HCT116 (cell line): ENCODE measurements at regions not wholly inside any gene's neighbourhood (a gene's known extent, or its start where the extent isn't known, plus 50 kb on each side); places are given as distances from the start of the nearest gene placed in this dataset.

ENCODE experiments used
- ATAC-seq: fragments of 200-7000 bp; cut with Tn5 transposase; 2 replicates; pipeline ENCODE4 v1.9.1; 2020; ENCODE audit warnings: mild to moderate bottlenecking, moderate library complexity
- BruUV-seq: library from RNA; stranded (reverse); fragments of 400-500 nt; replicated peaks from 2 replicates; lab custom pipeline; 2021; lab: Mats Ljungman, UMichigan
- CTCF ChIA-PET: fragments of 300-600 bp; sonication (Branson Sonifier 250); formaldehyde crosslinking; loops from one replicate; lab custom pipeline; 2021; ENCODE audit warnings: antibody characterized with exemption; lab: Charles Lee
- POLR2A ChIA-PET: fragments of 300-600, 350-600 bp; sonication (Branson Sonifier 250); formaldehyde crosslinking; loops from one replicate; lab custom pipeline; 2021; ENCODE audit warnings: antibody characterized with exemption; lab: Charles Lee
- RAD21 ChIA-PET, 2 experiments: fragments of 300-600 bp; sonication (Branson Sonifier 250); formaldehyde crosslinking; loops; one replicate each; lab custom pipeline; 2023; ENCODE audit warnings: low total read pairs in 2 of 2; ENCODE audit not compliant: uncharacterized antibody in 2 of 2, unreplicated experiment in 2 of 2, low non-redundant PET in 1 of 2; lab: Charles Lee
- DNase-seq: peaks from one replicate; pipeline ENCODE4 v3.0.0-alpha.2; 2010; ENCODE audit warnings: low read depth, low spot score
- H2AFZ ChIP-seq: fragments of 200-600 bp; shearing (Covaris generic), sonication (generic); 2 replicates; pipeline ENCODE4 v1.6.1; 2017; ENCODE audit warnings: low read depth, mixed run types, mixed read lengths, antibody characterized with exemption, low read length; ENCODE audit not compliant: poor library complexity, severe bottlenecking
- H3K27ac ChIP-seq: 2 replicates; pipeline ENCODE4 v1.5.1; 2012; ENCODE audit warnings: low read depth, low read length
- H3K27me3 ChIP-seq: fragments of 200-600 bp; sonication (generic); 2 replicates; pipeline ENCODE4 v1.6.1; 2016; ENCODE audit warnings: mixed run types, low read length, mixed read lengths; ENCODE audit not compliant: insufficient read depth
- H3K36me3 ChIP-seq, 2 experiments: fragments of 200-500 bp in 1 of 2; fragments of 200-600 bp in 1 of 2; sonication (Bioruptor generic) in 1 of 2; sonication (generic) in 1 of 2; 2 replicates each; pipeline versions ENCODE4 v1.5.1 to v1.6.1; 2014 to 2016; ENCODE audit warnings: low read length in 2 of 2, inconsistent platforms in 1 of 2, mixed read lengths in 1 of 2, mixed run types in 1 of 2; ENCODE audit not compliant: insufficient read depth in 2 of 2, control insufficient read depth in 1 of 2
- H3K4me1 ChIP-seq, 2 experiments: fragments of 200-600 bp in 1 of 2; sonication (generic) in 1 of 2; 2 replicates each; pipeline versions ENCODE4 v1.5.1 to v1.6.1; 2012 to 2017; ENCODE audit warnings: low read length in 2 of 2, inconsistent platforms in 1 of 2, mild to moderate bottlenecking in 1 of 2, mixed read lengths in 1 of 2, mixed run types in 1 of 2, moderate library complexity in 1 of 2; ENCODE audit not compliant: insufficient read depth in 2 of 2, control insufficient read depth in 1 of 2
- H3K4me2 ChIP-seq: fragments of 200-600 bp; sonication (generic); 2 replicates; pipeline ENCODE4 v1.6.1; 2017; ENCODE audit warnings: mixed run types, low read length, mixed read lengths
- H3K4me3 ChIP-seq, 2 experiments: fragments of 200-600 bp in 1 of 2; sonication (generic) in 1 of 2; replicated peaks in 1 of 2; 2 replicates each; pipeline ENCODE4 v1.5.1; 2011 to 2016; ENCODE audit warnings: low read length in 2 of 2, control low read depth in 1 of 2, low read depth in 1 of 2, mild to moderate bottlenecking in 1 of 2, mixed read lengths in 1 of 2, mixed run types in 1 of 2
- H3K79me2 ChIP-seq: fragments of 200-600 bp; sonication (generic); 2 replicates; pipeline ENCODE4 v1.6.1; 2017; ENCODE audit warnings: mild to moderate bottlenecking, mixed run types, low read length, moderate library complexity, mixed read lengths; ENCODE audit not compliant: insufficient read depth
- H3K9ac ChIP-seq: fragments of 200-600 bp; sonication (generic); 2 replicates; pipeline ENCODE4 v1.6.1; 2016; ENCODE audit warnings: low read length, mixed read lengths
- H3K9me2 ChIP-seq: fragments of 200-600 bp; sonication (generic), shearing (Covaris generic); 2 replicates; pipeline ENCODE4 v1.6.1; 2017; ENCODE audit warnings: mixed run types, mild to moderate bottlenecking, moderate library complexity; ENCODE audit not compliant: insufficient read depth
- H3K9me3 ChIP-seq, 2 experiments: fragments of 200-500 bp in 1 of 2; fragments of 200-600 bp in 1 of 2; sonication (Bioruptor generic) in 1 of 2; sonication (generic) in 1 of 2; 2 replicates each; pipeline ENCODE4 v1.6.1; 2014 to 2017; ENCODE audit warnings: low read length in 2 of 2, mixed read lengths in 2 of 2, inconsistent platforms in 1 of 2, low read depth in 1 of 2, mild to moderate bottlenecking in 1 of 2, mixed run types in 1 of 2, moderate library complexity in 1 of 2; ENCODE audit not compliant: control insufficient read depth in 1 of 2, insufficient read depth in 1 of 2
- H4K20me1 ChIP-seq: fragments of 200-600 bp; sonication (generic), shearing (Covaris generic); 2 replicates; pipeline ENCODE4 v1.6.1; 2017; ENCODE audit warnings: mixed run types, mild to moderate bottlenecking, moderate library complexity; ENCODE audit not compliant: insufficient read depth
- ATF3 ChIP-seq: IDR thresholded peaks from 2 replicates; pipeline ENCODE4 v1.6.1; 2012
- CEBPB ChIP-seq: IDR thresholded peaks from 2 replicates; pipeline ENCODE4 v1.6.1; 2012; ENCODE audit warnings: low read depth
- EGR1 ChIP-seq: IDR thresholded peaks from 2 replicates; pipeline ENCODE4 v1.6.1; 2012; ENCODE audit warnings: low read depth
- ELF1 ChIP-seq: IDR thresholded peaks from 2 replicates; pipeline ENCODE4 v1.6.1; 2012; ENCODE audit warnings: low read depth, borderline replicate concordance
- EZH2 ChIP-seq: fragments of 200-600 bp; sonication (generic); IDR thresholded peaks from 2 replicates; pipeline ENCODE4 v1.6.1; 2017; ENCODE audit warnings: antibody characterized with exemption, mixed run types
- EZH2phosphoT487 ChIP-seq: fragments of 200-600 bp; IDR thresholded peaks from 2 replicates; pipeline ENCODE4 v1.6.1; 2018; ENCODE audit warnings: antibody characterized with exemption, borderline replicate concordance
- JUND ChIP-seq: IDR thresholded peaks from 2 replicates; pipeline ENCODE4 v1.6.1; 2012
- POLR2A ChIP-seq: IDR thresholded peaks from 2 replicates; pipeline ENCODE4 v1.7.0; 2011; ENCODE audit warnings: borderline replicate concordance; ENCODE audit not compliant: insufficient read depth, insufficient read length; ENCODE audit errors: extremely low read depth
- RAD21 ChIP-seq: IDR thresholded peaks from 2 replicates; pipeline ENCODE4 v1.6.1; 2012; ENCODE audit warnings: low read depth, mild to moderate bottlenecking
- SIN3A ChIP-seq: IDR thresholded peaks from 2 replicates; pipeline ENCODE4 v1.6.1; 2012; ENCODE audit warnings: low read depth
- SP1 ChIP-seq: IDR thresholded peaks from 2 replicates; pipeline ENCODE4 v1.6.1; 2012; ENCODE audit warnings: low read depth
- SRF ChIP-seq: IDR thresholded peaks from 2 replicates; pipeline ENCODE4 v1.6.1; 2012; ENCODE audit warnings: low read depth
- TCF7L2 ChIP-seq: IDR thresholded peaks from 2 replicates; pipeline ENCODE4 v1.7.0; 2011; ENCODE audit warnings: borderline replicate concordance, inconsistent platforms; ENCODE audit not compliant: insufficient read depth, insufficient read length; ENCODE audit errors: extremely low read depth
- ZFX ChIP-seq: fragments of 450-650 bp; IDR thresholded peaks from 2 replicates; pipeline ENCODE4 v1.6.1; 2017
- ZNF274 ChIP-seq: fragments of 200-500 bp; sonication (Bioruptor generic); IDR thresholded peaks from 2 replicates; pipeline ENCODE4 v1.6.1; 2014; ENCODE audit warnings: mild to moderate bottlenecking, low read depth, low read length, inconsistent platforms
- intact Hi-C: fragments of 100-400 bp; cut with micrococcal nuclease; formaldehyde crosslinking; loops from 2 replicates; pipeline ENCODE4 v1.10.0; 2022
- TF ChIP-seq, protein P1 (sequence below): IDR thresholded peaks from 2 replicates; pipeline ENCODE4 v1.6.1; 2012
- TF ChIP-seq, protein P2 (sequence below), 3 experiments: fragments of 200-600 bp in 1 of 3; sonication (generic) in 1 of 3; IDR thresholded peaks in 2 of 3; conservative IDR thresholded peaks in 1 of 3; 2 replicates each; pipeline ENCODE4 v1.5.1; 2012 to 2017; ENCODE audit warnings: low read depth in 2 of 3, low read length in 2 of 3, antibody characterized with exemption in 1 of 3, borderline replicate concordance in 1 of 3, control low read depth in 1 of 3, mild to moderate bottlenecking in 1 of 3, mixed read lengths in 1 of 3, mixed run types in 1 of 3, moderate library complexity in 1 of 3; ENCODE audit not compliant: insufficient read depth in 1 of 3

DNA sequence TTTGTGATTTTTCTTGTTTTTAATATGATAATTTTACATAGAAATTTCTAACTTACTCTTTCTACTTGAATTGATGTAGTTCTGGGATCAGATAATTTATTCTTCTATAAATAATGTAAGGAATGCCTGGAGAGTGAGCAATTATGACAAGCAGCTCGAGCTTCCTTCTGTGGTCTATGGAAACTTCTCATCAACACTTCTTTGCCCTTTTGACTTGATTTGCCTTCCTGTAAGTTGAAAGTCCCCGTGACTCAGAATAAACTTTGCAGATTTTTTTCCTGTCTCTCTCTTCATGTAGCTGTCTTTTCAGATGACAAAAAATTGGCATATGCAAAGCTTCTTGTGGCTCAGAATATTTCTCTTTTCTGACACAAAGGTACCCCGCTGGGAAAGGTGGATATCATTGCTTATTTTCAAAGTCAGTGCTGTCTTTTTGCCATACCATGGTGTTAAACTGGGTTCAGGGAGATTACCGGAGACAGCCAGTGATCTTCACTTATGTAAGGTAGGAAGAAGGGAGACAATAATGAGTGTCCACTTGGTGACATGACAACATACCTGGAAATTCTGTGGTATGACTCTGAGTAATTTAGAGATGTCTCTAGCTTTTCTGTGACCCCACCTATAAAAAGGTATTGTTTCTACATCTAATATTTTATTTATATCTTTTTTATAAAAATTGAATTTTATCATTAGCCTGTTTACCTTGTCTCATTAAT is 278.6 kb upstream of the GNPDA2 start:
- H3K9me3 ChIP-seq = peaks cover 3 to 15% of the 10 kb centered on the region in 2 experiments; a peak in 1 of 4 replicates
- H3K4me1 ChIP-seq = no peaks in the 10 kb centered on the region
- H3K27ac ChIP-seq = no peak overlapping the region
- CTCF ChIA-PET = no interaction called here
- H3K9ac ChIP-seq = no peak overlapping the region
- no TSS peak for BruUV-seq
- DNase-seq = no peak
- no peak overlapping the region for H3K4me2 ChIP-seq
- RAD21 ChIA-PET = no interaction called here
- no peak for TF ChIP-seq TCF7L2
- no peak for TF ChIP-seq SP1
- no peak for TF ChIP-seq RAD21
- TF ChIP-seq, all 23 proteins: peak for 0
- no peaks in the 10 kb centered on the region for H3K9me2 ChIP-seq
- no peak overlapping the region for H3K4me3 ChIP-seq
- H3K79me2 ChIP-seq = no peaks in the 10 kb centered on the region
- H3K27me3 ChIP-seq = no peaks in the 10 kb centered on the region
- no peak overlapping the region for H2AFZ ChIP-seq
- ATAC-seq = no peak
- intact Hi-C loops = no loop called here
- POLR2A ChIA-PET = no interaction called here
- H3K36me3 ChIP-seq = no peaks in the 10 kb centered on the region
- no peaks in the 10 kb centered on the region for H4K20me1 ChIP-seq

DNA sequence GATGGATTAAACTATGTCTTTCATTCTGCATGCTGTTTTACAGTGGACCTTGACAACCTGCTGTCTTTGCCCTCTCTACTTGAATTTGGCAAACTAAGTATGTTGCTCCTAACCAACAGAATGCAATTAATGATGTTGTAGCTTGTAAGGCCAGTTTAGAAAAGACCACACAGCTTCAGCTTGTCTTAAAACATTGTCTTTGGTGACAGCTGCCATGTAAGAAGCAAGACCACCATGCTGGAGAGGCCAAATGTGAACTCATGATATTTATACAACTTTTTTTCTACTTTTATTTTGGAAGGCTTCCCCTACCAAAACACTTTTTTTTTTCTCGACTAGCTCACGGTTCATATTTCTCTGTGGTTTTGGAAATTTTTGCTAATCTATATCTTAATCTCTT is 278.0 kb upstream of the GNPDA2 start:
- no peaks in the 10 kb centered on the region for H3K9me2 ChIP-seq
- no peak overlapping the region for H3K4me3 ChIP-seq
- ATAC-seq (no peak), DNase-seq (no peak)
- no peaks in the 10 kb centered on the region for H3K27me3 ChIP-seq
- no peak overlapping the region for H3K4me2 ChIP-seq
- no peaks in the 10 kb centered on the region for H3K4me1 ChIP-seq
- BruUV-seq = no TSS peak
- H2AFZ ChIP-seq = no peak overlapping the region
- ChIA-PET POLR2A (no interaction called here), RAD21 (no interaction called here), CTCF (no interaction called here)
- peaks cover 3 to 15% of the 10 kb centered on the region in 2 experiments; a peak in 1 of 4 replicates for H3K9me3 ChIP-seq
- H3K36me3 ChIP-seq = no peaks in the 10 kb centered on the region
- H4K20me1 ChIP-seq = no peaks in the 10 kb centered on the region
- H3K27ac ChIP-seq = no peak overlapping the region
- no peaks in the 10 kb centered on the region for H3K79me2 ChIP-seq
- intact Hi-C loops = no loop called here
- H3K9ac ChIP-seq = no peak overlapping the region
- TF ChIP-seq, protein P1, sequence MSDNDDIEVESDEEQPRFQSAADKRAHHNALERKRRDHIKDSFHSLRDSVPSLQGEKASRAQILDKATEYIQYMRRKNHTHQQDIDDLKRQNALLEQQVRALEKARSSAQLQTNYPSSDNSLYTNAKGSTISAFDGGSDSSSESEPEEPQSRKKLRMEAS = no peak
- TF ChIP-seq EGR1 (no peak), RAD21 (no peak), EZH2 (no peak), SP1 (no peak), ELF1 (no peak), ZFX (no peak), JUND (no peak), EZH2phosphoT487 (no peak), POLR2A (no peak), ZNF274 (no peak), CEBPB (no peak), SRF (no peak), ATF3 (no peak), SIN3A (no peak), TCF7L2 (no peak)
- TF ChIP-seq, protein P2, sequence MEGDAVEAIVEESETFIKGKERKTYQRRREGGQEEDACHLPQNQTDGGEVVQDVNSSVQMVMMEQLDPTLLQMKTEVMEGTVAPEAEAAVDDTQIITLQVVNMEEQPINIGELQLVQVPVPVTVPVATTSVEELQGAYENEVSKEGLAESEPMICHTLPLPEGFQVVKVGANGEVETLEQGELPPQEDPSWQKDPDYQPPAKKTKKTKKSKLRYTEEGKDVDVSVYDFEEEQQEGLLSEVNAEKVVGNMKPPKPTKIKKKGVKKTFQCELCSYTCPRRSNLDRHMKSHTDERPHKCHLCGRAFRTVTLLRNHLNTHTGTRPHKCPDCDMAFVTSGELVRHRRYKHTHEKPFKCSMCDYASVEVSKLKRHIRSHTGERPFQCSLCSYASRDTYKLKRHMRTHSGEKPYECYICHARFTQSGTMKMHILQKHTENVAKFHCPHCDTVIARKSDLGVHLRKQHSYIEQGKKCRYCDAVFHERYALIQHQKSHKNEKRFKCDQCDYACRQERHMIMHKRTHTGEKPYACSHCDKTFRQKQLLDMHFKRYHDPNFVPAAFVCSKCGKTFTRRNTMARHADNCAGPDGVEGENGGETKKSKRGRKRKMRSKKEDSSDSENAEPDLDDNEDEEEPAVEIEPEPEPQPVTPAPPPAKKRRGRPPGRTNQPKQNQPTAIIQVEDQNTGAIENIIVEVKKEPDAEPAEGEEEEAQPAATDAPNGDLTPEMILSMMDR (IDR thresholded peaks at IDR 0.05 in 2 of 3, conservative IDR thresholded peaks at IDR 0.05 in 1 of 3; ENCODE audit: borderline replicate concordance in 1 of 3, insufficient read depth in 1 of 3, low read depth in 2 of 3, low read length in 2 of 3) = no peak
